GM12878 (cell line): ENCODE measurements at regions not wholly inside any gene's neighbourhood (a gene's known extent, or its start where the extent isn't known, plus 50 kb on each side); places are given as distances from the start of the nearest gene placed in this dataset.

ENCODE experiments used
- BHLHE40 ChIP-seq, 2 experiments: fragments of 450-650 bp in 1 of 2; IDR thresholded peaks; 2 replicates each; pipeline ENCODE4 v1.6.1; 2011 to 2017; ENCODE audit warnings: low read depth in 2 of 2, borderline replicate concordance in 1 of 2, improper control_type of control experiment in 1 of 2, low read length in 1 of 2, mild to moderate bottlenecking in 1 of 2
- CBX5 ChIP-seq: sonication (generic); IDR thresholded peaks from 2 replicates; pipeline ENCODE4 v1.6.1; 2016; ENCODE audit warnings: low read depth, moderate library complexity, mild to moderate bottlenecking, inconsistent platforms
- EZH2 ChIP-seq: IDR thresholded peaks from 2 replicates; pipeline ENCODE4 v1.6.1; 2012; ENCODE audit warnings: low read depth, mild to moderate bottlenecking, control low read depth, inconsistent platforms, low read length, borderline replicate concordance; ENCODE audit not compliant: control insufficient read depth
- FOXM1 ChIP-seq: IDR thresholded peaks from 2 replicates; pipeline ENCODE4 v1.6.1; 2012; ENCODE audit warnings: low read depth, mild to moderate bottlenecking, inconsistent platforms, low read length, moderate library complexity
- MEF2A ChIP-seq: IDR thresholded peaks from 2 replicates; pipeline ENCODE4 v1.6.1; 2011; ENCODE audit warnings: low read depth, mild to moderate bottlenecking, low read length, moderate library complexity; ENCODE audit not compliant: insufficient read depth
- POLR2A ChIP-seq: IDR thresholded peaks from 2 replicates; pipeline ENCODE4 v1.6.1; 2011; ENCODE audit warnings: low read depth, mild to moderate bottlenecking, low read length
- POLR2AphosphoS2 ChIP-seq: IDR thresholded peaks from 2 replicates; pipeline ENCODE4 v1.6.1; 2011; ENCODE audit warnings: low read depth, mild to moderate bottlenecking, low read length, improper control_type of control experiment, moderate library complexity
- SIN3A ChIP-seq: IDR thresholded peaks from 2 replicates; pipeline ENCODE4 v1.6.1; 2012; ENCODE audit warnings: low read depth, low read length, improper control_type of control experiment
- SUZ12 ChIP-seq: fragments of 200-600 bp; sonication (generic); IDR thresholded peaks from one replicate; pipeline ENCODE4 v1.6.1; 2018; ENCODE audit warnings: antibody characterized with exemption, mild to moderate bottlenecking; ENCODE audit not compliant: unreplicated experiment
- TCF3 ChIP-seq: IDR thresholded peaks from 2 replicates; pipeline ENCODE4 v1.6.1; 2012; ENCODE audit warnings: low read depth, mild to moderate bottlenecking, low read length, borderline replicate concordance; ENCODE audit not compliant: insufficient read depth
- TF ChIP-seq, protein P1 (sequence below): IDR thresholded peaks from 2 replicates; pipeline ENCODE4 v1.6.1; 2012; ENCODE audit warnings: low read depth, low read length, improper control_type of control experiment
- TF ChIP-seq, protein P2 (sequence below), 3 experiments: IDR thresholded peaks in 2 of 3; conservative IDR thresholded peaks in 1 of 3; 2 replicates each; pipeline ENCODE4 v1.5.1; 2011; ENCODE audit warnings: low read depth in 3 of 3, low read length in 3 of 3, mild to moderate bottlenecking in 3 of 3, control low read depth in 2 of 3, moderate library complexity in 2 of 3, inconsistent platforms in 1 of 3, mixed read lengths in 1 of 3; ENCODE audit not compliant: control insufficient read depth in 2 of 3, insufficient read depth in 1 of 3; ENCODE audit errors: extremely low read depth in 1 of 3
- TF ChIP-seq, protein P3 (sequence below): IDR thresholded peaks from 2 replicates; pipeline ENCODE4 v1.6.1; 2011; ENCODE audit warnings: borderline replicate concordance, low read depth, mild to moderate bottlenecking, moderate library complexity, mixed read lengths, low read length; ENCODE audit not compliant: insufficient read depth; ENCODE audit errors: extremely low read length

DNA sequence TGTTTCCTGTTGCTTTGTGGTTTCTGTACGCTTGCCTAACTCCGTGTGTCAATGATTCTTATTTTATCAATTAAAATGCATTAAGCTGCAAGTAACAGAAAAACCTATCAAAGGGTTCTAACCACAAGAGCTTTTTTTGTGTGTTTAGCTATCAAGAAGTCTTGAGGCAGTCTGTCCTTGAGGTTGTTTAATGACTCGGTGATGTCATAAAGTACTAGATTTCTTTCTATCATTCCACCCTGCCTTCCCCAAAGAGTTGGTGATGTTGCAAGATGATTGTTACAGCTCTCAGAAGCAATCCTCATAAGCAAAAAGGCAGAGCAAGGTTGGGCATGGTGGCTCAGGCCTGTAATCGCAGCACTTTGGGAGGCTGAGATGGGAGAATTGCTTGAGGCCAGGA is 51.9 kb upstream of the SPTBN1 start:
- TF ChIP-seq MEF2A (no peak), SIN3A (no peak), SUZ12 (no peak), EZH2 (no peak), TCF3 (no peak), FOXM1 (no peak), POLR2A (no peak), BHLHE40 (IDR thresholded peaks at IDR 0.05; ENCODE audit: borderline replicate concordance in 1 of 2, low read depth in 2 of 2, low read length in 1 of 2) (no peak), CBX5 (no peak), POLR2AphosphoS2 (no peak)
- TF ChIP-seq, protein P1, sequence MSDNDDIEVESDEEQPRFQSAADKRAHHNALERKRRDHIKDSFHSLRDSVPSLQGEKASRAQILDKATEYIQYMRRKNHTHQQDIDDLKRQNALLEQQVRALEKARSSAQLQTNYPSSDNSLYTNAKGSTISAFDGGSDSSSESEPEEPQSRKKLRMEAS, result no peak
- TF ChIP-seq, protein P2, sequence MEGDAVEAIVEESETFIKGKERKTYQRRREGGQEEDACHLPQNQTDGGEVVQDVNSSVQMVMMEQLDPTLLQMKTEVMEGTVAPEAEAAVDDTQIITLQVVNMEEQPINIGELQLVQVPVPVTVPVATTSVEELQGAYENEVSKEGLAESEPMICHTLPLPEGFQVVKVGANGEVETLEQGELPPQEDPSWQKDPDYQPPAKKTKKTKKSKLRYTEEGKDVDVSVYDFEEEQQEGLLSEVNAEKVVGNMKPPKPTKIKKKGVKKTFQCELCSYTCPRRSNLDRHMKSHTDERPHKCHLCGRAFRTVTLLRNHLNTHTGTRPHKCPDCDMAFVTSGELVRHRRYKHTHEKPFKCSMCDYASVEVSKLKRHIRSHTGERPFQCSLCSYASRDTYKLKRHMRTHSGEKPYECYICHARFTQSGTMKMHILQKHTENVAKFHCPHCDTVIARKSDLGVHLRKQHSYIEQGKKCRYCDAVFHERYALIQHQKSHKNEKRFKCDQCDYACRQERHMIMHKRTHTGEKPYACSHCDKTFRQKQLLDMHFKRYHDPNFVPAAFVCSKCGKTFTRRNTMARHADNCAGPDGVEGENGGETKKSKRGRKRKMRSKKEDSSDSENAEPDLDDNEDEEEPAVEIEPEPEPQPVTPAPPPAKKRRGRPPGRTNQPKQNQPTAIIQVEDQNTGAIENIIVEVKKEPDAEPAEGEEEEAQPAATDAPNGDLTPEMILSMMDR (IDR thresholded peaks at IDR 0.05 in 2 of 3, conservative IDR thresholded peaks at IDR 0.05 in 1 of 3; ENCODE audit: control insufficient read depth in 2 of 3, extremely low read depth in 1 of 3, insufficient read depth in 1 of 3, low read depth in 3 of 3, low read length in 3 of 3), result no peak
- TF ChIP-seq, protein P3, sequence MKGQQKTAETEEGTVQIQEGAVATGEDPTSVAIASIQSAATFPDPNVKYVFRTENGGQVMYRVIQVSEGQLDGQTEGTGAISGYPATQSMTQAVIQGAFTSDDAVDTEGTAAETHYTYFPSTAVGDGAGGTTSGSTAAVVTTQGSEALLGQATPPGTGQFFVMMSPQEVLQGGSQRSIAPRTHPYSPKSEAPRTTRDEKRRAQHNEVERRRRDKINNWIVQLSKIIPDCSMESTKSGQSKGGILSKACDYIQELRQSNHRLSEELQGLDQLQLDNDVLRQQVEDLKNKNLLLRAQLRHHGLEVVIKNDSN, result no peak
